BLaER1 (cell line): ENCODE measurements at regions not wholly inside any gene's neighbourhood (a gene's known extent, or its start where the extent isn't known, plus 50 kb on each side); places are given as distances from the start of the nearest gene placed in this dataset.

Source experiments
- H3K27ac ChIP-seq: shearing (Covaris generic); formaldehyde crosslinking; 2 replicates; pipeline ENCODE4 v1.8.1; 2022
- H3K27me3 ChIP-seq: shearing (Covaris generic); formaldehyde crosslinking; 2 replicates; pipeline ENCODE4 v1.8.1; 2022
- H3K36me3 ChIP-seq: shearing (Covaris generic); formaldehyde crosslinking; 2 replicates; pipeline ENCODE4 v1.8.1; 2022
- H3K4me1 ChIP-seq: shearing (Covaris generic); formaldehyde crosslinking; 2 replicates; pipeline ENCODE4 v1.8.1; 2022
- H3K4me2 ChIP-seq: shearing (Covaris generic); formaldehyde crosslinking; 2 replicates; pipeline ENCODE4 v1.8.1; 2022
- H3K4me3 ChIP-seq: shearing (Covaris generic); formaldehyde crosslinking; 2 replicates; pipeline ENCODE4 v1.8.1; 2022
- H3K9ac ChIP-seq: shearing (Covaris generic); formaldehyde crosslinking; 2 replicates; pipeline ENCODE4 v1.8.1; 2022
- H3K9me3 ChIP-seq: shearing (Covaris generic); formaldehyde crosslinking; 2 replicates; pipeline ENCODE4 v1.8.1; 2022
- H4K20me1 ChIP-seq: shearing (Covaris generic); formaldehyde crosslinking; 2 replicates; pipeline ENCODE4 v1.8.1; 2022
- Cebpa-rat ChIP-seq: shearing (Covaris generic); IDR thresholded peaks from 2 replicates; pipeline ENCODE4 v1.8.1; 2022

- no peak for TF ChIP-seq Cebpa-rat
- H3K9me3 ChIP-seq, result no peaks in the 10 kb centered on the region
- no peaks in the 10 kb centered on the region for H4K20me1 ChIP-seq
- H3K4me2 ChIP-seq, result no peak overlapping the region
- no peak overlapping the region for H3K4me3 ChIP-seq
- H3K27ac ChIP-seq, result no peak overlapping the region
- H3K36me3 ChIP-seq, result no peaks in the 10 kb centered on the region
- no peaks in the 10 kb centered on the region for H3K27me3 ChIP-seq
- no peak overlapping the region for H3K9ac ChIP-seq
- H3K4me1 ChIP-seq, result no peaks in the 10 kb centered on the region
These were observed 222.2 kb downstream of the PPARGC1A start for GRCh38 chr4:23667659-23668058.

GRCh38 chr4:23660865-23661264 lies 229.0 kb downstream of the PPARGC1A start:
- H4K20me1 ChIP-seq, result no peaks in the 10 kb centered on the region
- no peaks in the 10 kb centered on the region for H3K9me3 ChIP-seq
- H3K9ac ChIP-seq, result no peak overlapping the region
- H3K27ac ChIP-seq, result no peak overlapping the region
- H3K4me3 ChIP-seq, result no peak overlapping the region
- H3K4me1 ChIP-seq, result no peaks in the 10 kb centered on the region
- TF ChIP-seq Cebpa-rat, result no peak
- H3K4me2 ChIP-seq, result no peak overlapping the region
- H3K27me3 ChIP-seq, result no peaks in the 10 kb centered on the region
- no peaks in the 10 kb centered on the region for H3K36me3 ChIP-seq

GRCh38 chr4:23654791-23655190 lies 235.1 kb downstream of the PPARGC1A start:
- no peak overlapping the region for H3K4me2 ChIP-seq
- no peak for TF ChIP-seq Cebpa-rat
- H3K27ac ChIP-seq, result no peak overlapping the region
- H3K4me1 ChIP-seq, result no peaks in the 10 kb centered on the region
- no peaks in the 10 kb centered on the region for H3K27me3 ChIP-seq
- H3K9ac ChIP-seq, result no peak overlapping the region
- no peaks in the 10 kb centered on the region for H3K36me3 ChIP-seq
- no peaks in the 10 kb centered on the region for H3K9me3 ChIP-seq
- no peak overlapping the region for H3K4me3 ChIP-seq
- no peaks in the 10 kb centered on the region for H4K20me1 ChIP-seq

GRCh38 chr4:23648854-23649596 lies 240.8 kb downstream of the PPARGC1A start:
- no peaks in the 10 kb centered on the region for H3K4me1 ChIP-seq
- no peak overlapping the region for H3K4me2 ChIP-seq
- H3K27ac ChIP-seq, result no peak overlapping the region
- no peaks in the 10 kb centered on the region for H4K20me1 ChIP-seq
- no peak overlapping the region for H3K4me3 ChIP-seq
- no peaks in the 10 kb centered on the region for H3K36me3 ChIP-seq
- H3K27me3 ChIP-seq, result no peaks in the 10 kb centered on the region
- H3K9ac ChIP-seq, result no peak overlapping the region
- no peak for TF ChIP-seq Cebpa-rat
- no peaks in the 10 kb centered on the region for H3K9me3 ChIP-seq

- TF ChIP-seq Cebpa-rat, result no peak
- Histone ChIP-seq H3K27ac (no peak overlapping the region), H3K4me1 (no peaks in the 10 kb centered on the region), H3K4me2 (no peak overlapping the region), H3K4me3 (no peak overlapping the region), H4K20me1 (no peaks in the 10 kb centered on the region), H3K36me3 (no peaks in the 10 kb centered on the region), H3K9me3 (no peaks in the 10 kb centered on the region), H3K27me3 (no peaks in the 10 kb centered on the region), H3K9ac (no peak overlapping the region)
These were observed 254.4 kb downstream of the PPARGC1A start for GRCh38 chr4:23635468-23635867.

GRCh38 chr4:23631255-23631950 lies 258.4 kb downstream of the PPARGC1A start:
- no peaks in the 10 kb centered on the region for H4K20me1 ChIP-seq
- H3K9me3 ChIP-seq, result no peaks in the 10 kb centered on the region
- H3K27me3 ChIP-seq, result no peaks in the 10 kb centered on the region
- no peak overlapping the region for H3K27ac ChIP-seq
- no peak overlapping the region for H3K9ac ChIP-seq
- no peaks in the 10 kb centered on the region for H3K4me1 ChIP-seq
- no peaks in the 10 kb centered on the region for H3K36me3 ChIP-seq
- H3K4me2 ChIP-seq, result no peak overlapping the region
- TF ChIP-seq Cebpa-rat, result no peak
- no peak overlapping the region for H3K4me3 ChIP-seq

GRCh38 chr4:23630110-23630509 lies 259.7 kb downstream of the PPARGC1A start:
- Histone ChIP-seq H3K9me3 (0 out of 2 replicates have a peak, but pooled peaks cover 1% of the 10 kb centered on the region), H3K27ac (no peak overlapping the region), H4K20me1 (no peaks in the 10 kb centered on the region), H3K36me3 (no peaks in the 10 kb centered on the region), H3K4me3 (no peak overlapping the region), H3K27me3 (no peaks in the 10 kb centered on the region), H3K4me2 (no peak overlapping the region), H3K4me1 (no peaks in the 10 kb centered on the region), H3K9ac (no peak overlapping the region)
- no peak for TF ChIP-seq Cebpa-rat

- H3K27me3 ChIP-seq, result no peaks in the 10 kb centered on the region
- H3K27ac ChIP-seq, result no peak overlapping the region
- H3K4me1 ChIP-seq, result no peaks in the 10 kb centered on the region
- no peaks in the 10 kb centered on the region for H3K36me3 ChIP-seq
- H3K4me3 ChIP-seq, result no peak overlapping the region
- no peak overlapping the region for H3K4me2 ChIP-seq
- peaks cover 5% of the 10 kb centered on the region; the same call in 1 of the 2 replicates for H3K9me3 ChIP-seq
- TF ChIP-seq Cebpa-rat, result no peak
- H4K20me1 ChIP-seq, result no peaks in the 10 kb centered on the region
- H3K9ac ChIP-seq, result no peak overlapping the region
These were observed 260.4 kb downstream of the PPARGC1A start for GRCh38 chr4:23629421-23629820.

- no peak for TF ChIP-seq Cebpa-rat
- no peak overlapping the region for H3K27ac ChIP-seq
- no peaks in the 10 kb centered on the region for H3K9me3 ChIP-seq
- no peaks in the 10 kb centered on the region for H3K4me1 ChIP-seq
- H3K36me3 ChIP-seq, result no peaks in the 10 kb centered on the region
- H3K4me3 ChIP-seq, result no peak overlapping the region
- no peak overlapping the region for H3K4me2 ChIP-seq
- no peak overlapping the region for H3K9ac ChIP-seq
- no peaks in the 10 kb centered on the region for H4K20me1 ChIP-seq
- H3K27me3 ChIP-seq, result no peaks in the 10 kb centered on the region
These were observed 275.5 kb downstream of the PPARGC1A start for GRCh38 chr4:23614284-23614892.

GRCh38 chr4:23613782-23614181 lies 276.1 kb downstream of the PPARGC1A start:
- no peak overlapping the region for H3K27ac ChIP-seq
- no peak for TF ChIP-seq Cebpa-rat
- no peaks in the 10 kb centered on the region for H3K36me3 ChIP-seq
- H3K9me3 ChIP-seq, result no peaks in the 10 kb centered on the region
- no peak overlapping the region for H3K4me2 ChIP-seq
- H3K4me3 ChIP-seq, result no peak overlapping the region
- no peaks in the 10 kb centered on the region for H3K27me3 ChIP-seq
- no peaks in the 10 kb centered on the region for H4K20me1 ChIP-seq
- H3K9ac ChIP-seq, result no peak overlapping the region
- no peaks in the 10 kb centered on the region for H3K4me1 ChIP-seq
